Colon (tissue), 2 donors: ENCODE measurements at regions not wholly inside any gene's neighbourhood (a gene's known extent, or its start where the extent isn't known, plus 50 kb on each side); places are given as distances from the start of the nearest gene placed in this dataset.
"Not testable (repeated sequence)": the region's sequence is repeated elsewhere in the genome, so short reads cannot be mapped to it uniquely, and the experiment has no call there.

Experiments used
- FAIRE-seq: peaks from 2 replicates; lab custom pipeline; 2012; peaks lifted over from hg19 to GRCh38; lab: Jason Lieb, UNC
- donor health status: control.
- donor health status: control.

DNA sequence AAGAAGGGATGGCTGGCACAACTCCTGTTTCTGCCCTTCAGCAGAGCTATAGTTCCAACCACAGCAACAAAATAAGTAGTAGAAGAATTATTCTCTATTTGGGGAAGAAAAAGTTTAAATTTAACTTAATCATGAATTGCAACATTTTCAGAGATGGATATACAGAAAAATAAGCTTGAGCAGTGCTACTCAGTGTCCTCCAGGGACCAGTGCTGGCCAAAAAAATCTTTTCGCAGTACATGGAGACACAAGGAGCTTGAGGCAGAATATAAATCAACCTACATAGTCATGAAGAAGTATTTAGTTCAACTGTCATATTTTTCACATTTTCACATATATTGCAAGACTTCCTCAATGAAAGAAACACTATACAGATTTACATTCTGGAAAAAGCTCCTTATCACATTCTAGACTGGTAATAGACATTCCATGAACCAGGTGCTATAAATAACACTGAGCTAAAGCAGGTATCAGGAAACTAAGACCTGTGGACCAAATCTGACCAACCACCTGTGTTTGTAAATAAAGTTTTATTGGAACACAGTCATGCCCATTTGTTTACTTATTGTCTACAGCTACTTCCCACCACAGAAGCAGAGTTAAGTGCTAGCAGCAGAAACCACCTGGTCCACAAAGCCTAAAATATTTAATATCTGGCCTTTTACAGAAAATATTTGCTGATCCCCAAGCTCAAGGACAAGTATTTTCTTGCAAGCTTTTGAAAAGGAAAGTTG, 101.9 kb downstream of the RGS21 start:
- FAIRE-seq: no peak

DNA sequence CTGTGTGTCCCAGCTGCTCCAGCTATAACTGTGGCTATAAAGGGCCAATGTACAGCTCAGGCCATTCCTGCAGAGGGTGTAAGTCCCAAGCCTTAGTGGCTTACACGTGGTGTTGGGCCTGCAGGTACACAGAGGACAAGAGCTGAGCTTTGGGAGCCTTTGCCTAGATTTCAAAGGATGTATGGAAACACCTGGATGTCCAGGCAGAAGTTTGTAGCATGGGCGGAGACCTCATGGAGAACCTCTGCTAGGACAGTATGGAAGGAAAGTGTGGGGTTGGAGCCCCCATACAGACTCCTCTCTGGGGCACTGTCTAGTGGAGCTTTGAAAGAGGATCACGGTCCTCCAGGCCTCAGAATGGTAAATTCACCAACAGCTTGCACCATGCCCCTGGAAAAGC, 113.9 kb downstream of the RGS21 start:
- FAIRE-seq: no peak

- FAIRE-seq: no peak
These were observed 118.9 kb downstream of the RGS21 start for GRCh38 chr1:192435704-192436103.

DNA sequence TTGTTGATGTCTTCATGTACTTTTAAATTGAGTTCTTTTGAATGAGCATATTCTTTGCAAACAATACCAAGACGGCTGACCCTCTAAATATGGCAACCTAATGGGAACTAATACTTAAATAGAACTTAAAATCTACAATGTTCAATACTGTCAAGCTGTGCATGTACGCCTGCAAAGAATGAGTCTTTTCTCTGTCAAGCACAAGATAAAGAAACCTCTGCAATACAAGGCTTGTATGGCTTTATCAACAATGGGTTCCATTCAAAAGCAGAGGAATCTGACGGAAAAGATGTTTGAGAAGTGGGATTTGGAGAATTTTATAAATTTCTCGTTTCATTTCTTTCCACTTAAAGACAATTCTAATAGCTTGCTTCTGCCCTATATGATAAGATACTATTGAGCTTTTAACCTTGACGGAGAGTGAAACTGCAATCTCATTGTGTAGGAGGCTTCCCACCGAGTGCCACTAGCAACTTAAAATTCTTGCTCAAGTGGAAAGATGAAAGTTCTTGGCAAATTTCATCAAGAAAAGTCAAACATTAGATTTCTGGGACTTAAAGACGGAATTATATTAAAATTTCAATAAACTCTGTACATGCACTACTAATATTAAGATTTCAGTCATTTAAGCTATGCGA, 119.8 kb downstream of the RGS21 start:
- FAIRE-seq: no peak

- FAIRE-seq: no peak
These were observed 121.9 kb downstream of the RGS21 start for GRCh38 chr1:192438737-192439136.

DNA sequence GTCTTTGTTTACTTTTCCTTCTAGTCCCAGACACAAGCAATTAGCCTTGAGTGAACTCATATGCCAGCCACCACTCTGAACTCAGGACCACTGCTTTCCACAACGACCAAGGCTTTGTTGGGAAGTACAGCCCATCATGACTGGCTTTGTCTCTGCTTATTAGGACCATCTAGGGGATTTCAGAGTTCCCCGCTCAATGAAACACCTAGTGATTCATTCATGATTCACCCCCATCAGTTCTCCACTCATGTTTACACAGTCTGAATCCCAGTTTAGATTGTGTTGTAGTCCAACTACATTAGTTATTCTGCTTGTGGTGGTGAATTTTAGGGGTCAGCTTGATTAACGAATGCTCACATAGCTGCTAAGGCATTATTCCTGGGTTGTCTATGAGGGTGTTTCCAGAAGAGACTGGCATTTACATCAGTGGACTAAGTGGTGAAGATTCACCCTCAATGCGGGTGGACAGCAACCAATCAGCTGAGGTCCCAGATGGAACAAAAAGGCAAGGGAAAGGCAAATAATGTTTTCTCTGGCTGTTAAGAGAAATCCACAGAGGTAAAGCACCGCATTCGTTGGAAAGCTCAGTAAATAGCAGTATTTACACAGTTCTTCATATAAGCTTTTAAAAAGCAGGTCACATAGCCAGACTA, 122.7 kb downstream of the RGS21 start:
- FAIRE-seq: no peak

DNA sequence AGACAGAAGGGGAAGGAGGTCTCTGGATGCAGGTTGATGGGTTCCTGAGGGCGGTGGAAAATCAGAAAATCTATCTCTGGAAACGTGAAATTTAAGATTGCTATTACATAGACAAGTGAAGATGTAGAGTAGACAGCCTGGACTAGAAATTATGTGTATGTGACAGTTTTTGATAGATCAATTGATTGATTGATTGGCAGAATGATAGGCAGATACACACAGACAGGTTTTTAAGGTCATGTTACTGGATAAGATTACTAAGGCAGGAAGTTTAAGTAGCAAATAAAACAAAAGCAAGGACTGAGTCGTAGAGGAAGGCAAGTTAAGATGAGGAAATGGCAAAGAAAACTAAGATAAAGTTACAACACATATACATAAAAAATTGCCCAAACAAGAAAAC, 124.7 kb downstream of the RGS21 start:
- FAIRE-seq: no peak

- no peak for FAIRE-seq
These were observed 125.9 kb downstream of the RGS21 start for GRCh38 chr1:192442736-192443135.

DNA sequence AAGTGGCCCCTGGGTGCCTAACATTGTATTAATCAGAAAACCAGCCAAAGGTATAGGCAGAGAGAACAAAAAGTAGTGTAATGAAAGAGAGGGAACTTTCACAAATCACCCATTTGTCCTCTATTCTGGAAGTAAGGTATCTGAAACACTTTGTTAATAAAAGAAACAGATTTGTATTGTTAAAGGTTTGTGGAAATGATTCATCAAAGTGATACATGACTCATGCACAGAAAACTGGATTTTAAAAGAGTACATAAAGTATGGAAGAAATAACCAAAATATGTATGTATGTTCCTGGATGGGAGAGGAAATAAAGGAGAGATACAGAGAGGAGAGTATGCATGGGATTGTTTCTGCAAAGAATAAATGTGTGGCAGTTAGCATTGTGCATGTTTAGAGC, 126.8 kb downstream of the RGS21 start:
- no peak for FAIRE-seq

DNA sequence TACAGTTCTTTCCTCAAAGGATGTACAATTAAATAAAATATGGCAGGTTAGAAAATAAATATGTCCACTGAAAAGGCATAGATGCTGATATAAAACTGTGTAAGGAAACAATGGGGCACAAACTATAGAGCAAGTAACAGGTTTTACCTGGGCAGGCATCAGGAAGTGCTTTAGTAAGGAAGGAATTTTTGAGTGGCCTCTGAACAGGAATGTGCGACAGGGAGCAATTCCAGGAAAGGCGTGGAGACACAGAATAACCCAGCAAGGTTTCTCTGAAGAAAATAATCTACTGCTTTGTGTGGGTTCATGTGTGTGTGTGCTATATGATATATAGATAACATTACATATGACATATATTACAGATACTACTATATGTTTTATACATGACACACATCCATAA, 128.4 kb downstream of the RGS21 start:
- no peak for FAIRE-seq

GRCh38 chr1:192445839-192446489, 129.2 kb downstream of the RGS21 start:
- FAIRE-seq: peak; percentile 86

DNA sequence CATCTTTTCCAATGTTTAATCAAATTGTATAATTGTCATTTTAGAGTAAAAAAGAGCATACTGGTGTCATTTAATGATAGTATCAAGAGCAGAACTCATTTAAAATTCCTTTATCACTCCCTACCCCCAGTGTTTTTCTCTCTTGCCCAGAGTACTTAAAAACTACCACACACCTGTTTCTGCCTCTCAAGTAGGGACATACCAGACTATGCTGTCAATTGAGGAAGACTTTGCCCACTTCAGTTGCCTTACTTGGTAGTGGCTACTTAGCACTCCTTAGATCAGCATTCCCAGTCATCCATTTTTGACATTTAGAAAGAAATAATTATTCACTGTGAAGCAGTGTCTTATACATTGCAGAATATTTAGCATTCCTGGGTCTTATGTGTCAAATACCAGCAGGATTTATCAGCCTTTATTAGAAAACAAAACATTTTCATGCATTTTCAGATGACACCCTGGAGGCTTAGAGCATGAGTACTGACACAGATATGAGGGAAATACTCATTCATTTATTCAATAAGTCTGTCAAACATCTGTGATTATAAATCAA, 127.5 kb upstream of the RGS1 start:
- no peak for FAIRE-seq

DNA sequence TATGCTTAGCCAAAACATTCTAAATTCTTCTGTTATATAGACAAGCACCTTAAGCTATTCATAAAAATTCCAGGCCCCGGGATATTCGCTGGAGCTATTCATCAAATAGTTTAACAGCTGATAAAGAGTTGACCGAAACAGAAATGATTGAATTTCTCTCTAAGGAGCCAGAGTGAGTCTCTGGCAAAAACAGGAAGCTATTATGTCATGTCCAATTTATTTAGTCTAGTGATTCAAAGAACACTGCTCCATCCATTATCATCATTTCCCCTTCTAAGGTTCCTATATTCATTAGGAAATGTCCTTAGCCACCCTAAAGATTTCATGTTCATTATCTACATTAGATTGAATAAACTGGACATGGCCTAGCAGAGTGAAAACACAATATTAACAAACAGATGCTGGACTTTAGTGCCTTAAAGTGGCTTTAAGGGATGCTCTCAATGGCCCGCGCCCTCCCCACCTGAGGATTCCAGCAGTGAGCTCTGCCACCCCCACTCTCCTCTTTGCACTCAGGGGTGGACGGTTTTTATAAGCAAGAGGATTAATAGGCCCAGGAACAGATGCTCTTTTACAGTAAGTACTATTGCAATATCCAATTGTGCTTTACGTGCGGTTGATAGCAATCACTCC, 122.1 kb upstream of the RGS1 start:
- no peak for FAIRE-seq

DNA sequence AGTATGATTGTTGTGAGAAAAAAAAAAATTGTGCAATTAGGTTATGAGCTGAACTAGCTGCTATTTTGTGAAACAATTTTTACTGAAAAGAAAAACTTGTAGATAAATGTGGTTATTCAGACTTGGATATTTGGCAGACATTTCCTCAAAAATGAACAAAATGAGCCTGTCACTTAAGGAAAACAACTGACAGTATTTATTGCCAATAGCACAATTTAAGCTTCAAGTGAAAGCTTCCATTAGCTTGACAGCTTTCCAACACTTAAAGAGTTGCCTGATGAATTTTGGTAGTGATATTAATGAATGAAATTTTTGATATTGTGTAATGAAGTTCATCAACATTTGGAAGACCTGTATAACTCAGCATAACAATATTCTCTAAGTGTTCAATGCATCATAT, 116.1 kb upstream of the RGS1 start:
- no peak for FAIRE-seq

- FAIRE-seq: no peak
These were observed 113.9 kb upstream of the RGS1 start for GRCh38 chr1:192461684-192462083.

DNA sequence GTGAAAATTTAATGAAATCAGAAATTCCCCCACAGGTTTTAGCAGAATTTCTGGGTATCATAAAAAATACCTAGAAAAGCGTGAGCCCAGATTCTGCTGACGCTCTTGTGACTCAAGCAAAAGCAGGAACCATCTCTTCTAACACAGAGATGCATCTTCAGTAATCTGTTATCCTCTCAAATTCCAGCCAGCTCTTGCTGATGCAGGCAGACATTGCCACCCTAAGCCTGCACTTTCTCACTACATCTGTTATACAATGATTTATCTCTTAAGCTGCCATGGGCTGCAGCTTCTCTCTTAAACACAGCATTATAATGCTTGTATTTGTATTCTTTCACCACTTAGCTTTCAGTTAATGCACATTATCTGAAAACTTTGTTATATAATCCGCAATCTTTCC, 113.0 kb upstream of the RGS1 start:
- FAIRE-seq: no peak

DNA sequence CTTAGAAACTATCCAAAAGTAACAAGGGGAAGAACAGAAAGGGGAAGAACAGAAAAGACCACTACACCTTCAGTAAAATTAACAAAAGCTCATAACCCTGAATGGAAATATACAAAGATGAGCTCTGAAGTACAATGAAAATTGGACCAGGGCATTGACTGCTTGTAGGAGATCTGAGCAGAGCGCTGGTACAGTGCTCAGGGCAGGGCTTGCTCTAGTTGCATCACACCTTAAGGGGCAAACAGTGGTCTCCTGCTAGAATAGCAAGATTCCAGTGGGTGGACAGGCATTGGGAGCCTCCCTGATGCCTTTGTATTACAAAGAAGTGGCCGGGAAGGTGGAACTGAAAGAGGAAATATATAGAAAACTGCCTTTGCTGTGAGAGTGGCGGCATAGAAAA, 111.9 kb upstream of the RGS1 start:
- FAIRE-seq: no peak

DNA sequence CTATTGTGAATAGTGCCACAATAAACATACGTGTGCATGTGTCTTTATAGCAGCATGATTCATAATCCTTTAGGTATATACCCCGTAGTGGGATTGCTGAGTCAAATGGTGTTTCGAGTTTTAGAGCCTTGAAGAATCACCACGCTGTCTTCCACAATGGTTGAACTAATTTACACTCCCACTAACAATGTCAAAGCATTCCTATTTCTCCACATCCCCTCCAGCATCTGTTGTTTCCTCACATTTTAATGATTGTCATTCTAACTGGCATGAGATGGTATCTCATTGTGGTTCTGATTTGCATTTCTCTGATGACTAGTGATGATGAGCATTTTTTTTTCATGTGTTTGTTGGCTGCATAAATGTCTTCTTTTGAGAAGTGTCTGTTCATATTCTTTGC, 110.4 kb upstream of the RGS1 start:
- not testable (repeated sequence) for FAIRE-seq

- FAIRE-seq: no peak
These were observed 101.4 kb upstream of the RGS1 start for GRCh38 chr1:192474080-192474683.

DNA sequence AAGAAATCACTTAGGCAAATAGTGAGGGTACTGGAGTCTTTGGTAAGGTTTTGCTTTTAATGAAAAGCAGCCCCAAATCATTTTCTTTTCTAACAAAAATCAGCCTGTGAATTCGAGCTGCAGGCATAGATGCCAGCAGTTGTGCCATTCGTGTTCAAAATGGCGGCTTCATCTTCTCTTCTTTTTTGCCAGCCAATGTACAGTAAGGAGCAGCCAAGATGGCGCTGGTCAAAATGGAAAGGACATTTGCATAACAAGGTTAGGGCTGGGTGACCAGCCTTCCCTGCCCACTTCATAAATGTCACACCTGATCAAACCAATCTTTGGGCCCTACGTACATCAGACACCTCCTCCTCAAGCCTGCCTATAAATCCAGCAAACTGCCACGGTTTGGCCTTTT, 100.2 kb upstream of the RGS1 start:
- no peak for FAIRE-seq

DNA sequence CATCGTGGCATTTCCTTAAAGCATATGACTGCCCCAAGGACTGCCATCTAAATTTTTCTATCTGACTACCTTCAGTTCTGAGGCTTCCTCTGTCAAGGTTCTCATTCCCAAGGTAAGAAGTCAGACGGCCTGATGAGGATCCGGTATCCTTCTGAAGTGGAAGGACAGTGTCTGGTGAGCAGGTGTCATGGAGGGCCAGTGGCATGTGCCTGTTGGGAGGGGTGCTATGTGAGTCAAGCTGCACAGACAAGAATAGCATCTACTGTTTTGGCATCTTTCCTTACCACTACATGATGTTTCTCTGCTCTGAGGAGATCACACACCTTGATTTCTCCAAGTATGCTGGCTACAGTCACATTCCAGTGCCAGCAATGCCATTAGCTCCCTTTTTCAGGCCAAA, 99.6 kb upstream of the RGS1 start:
- FAIRE-seq: no peak

DNA sequence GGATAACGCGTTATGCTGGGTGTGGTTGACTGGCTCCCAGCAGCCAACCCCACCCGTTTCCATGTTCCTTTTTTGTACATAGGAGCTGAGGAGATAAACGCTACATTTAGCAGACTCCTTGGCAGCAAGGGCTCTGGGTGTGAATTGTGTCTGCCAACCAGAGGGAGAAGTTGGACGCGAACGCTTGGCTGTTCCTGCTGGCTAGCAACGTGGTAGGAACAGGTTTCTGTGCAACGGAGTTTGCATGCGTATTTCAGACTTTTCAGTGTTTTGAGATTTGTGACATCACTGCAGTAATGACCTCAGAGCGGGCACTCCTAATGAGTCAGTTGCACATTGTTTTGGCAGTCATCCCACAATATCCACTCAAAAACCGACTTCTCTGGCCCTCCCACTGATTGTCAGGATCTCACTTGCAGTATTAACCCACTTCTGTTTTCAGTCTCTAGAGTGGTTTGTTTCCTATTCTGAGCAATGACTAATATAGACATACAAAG, 98.7 kb upstream of the RGS1 start:
- no peak for FAIRE-seq
